ENCODE measurements at regions not wholly inside any gene's neighbourhood (a gene's known extent, or its start where the extent isn't known, plus 50 kb on each side); places are given as distances from the start of the nearest gene placed in this dataset.

DNA sequence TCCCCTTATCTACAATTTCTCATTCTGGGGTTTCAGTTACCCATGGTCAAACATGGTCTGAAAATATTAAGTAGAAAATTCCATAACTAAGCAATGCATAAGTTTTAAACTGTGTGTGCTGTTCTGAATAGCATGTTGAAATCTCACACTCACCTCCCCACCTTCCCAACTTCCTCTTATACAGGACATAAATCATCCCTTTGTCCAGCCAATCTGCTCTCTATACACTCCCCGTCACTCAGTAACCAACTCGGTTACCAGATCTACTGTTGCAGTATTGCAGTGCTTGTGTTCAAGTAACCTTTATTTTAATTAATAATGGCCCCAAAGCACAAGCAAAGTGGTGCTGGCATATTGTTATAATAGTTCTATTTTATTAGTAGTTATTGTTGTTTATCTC lies 420.5 kb downstream of the GXYLT1 start:
- DNase-seq (ENCODE audit: low read depth): no peak
- TF ChIP-seq, protein P1, sequence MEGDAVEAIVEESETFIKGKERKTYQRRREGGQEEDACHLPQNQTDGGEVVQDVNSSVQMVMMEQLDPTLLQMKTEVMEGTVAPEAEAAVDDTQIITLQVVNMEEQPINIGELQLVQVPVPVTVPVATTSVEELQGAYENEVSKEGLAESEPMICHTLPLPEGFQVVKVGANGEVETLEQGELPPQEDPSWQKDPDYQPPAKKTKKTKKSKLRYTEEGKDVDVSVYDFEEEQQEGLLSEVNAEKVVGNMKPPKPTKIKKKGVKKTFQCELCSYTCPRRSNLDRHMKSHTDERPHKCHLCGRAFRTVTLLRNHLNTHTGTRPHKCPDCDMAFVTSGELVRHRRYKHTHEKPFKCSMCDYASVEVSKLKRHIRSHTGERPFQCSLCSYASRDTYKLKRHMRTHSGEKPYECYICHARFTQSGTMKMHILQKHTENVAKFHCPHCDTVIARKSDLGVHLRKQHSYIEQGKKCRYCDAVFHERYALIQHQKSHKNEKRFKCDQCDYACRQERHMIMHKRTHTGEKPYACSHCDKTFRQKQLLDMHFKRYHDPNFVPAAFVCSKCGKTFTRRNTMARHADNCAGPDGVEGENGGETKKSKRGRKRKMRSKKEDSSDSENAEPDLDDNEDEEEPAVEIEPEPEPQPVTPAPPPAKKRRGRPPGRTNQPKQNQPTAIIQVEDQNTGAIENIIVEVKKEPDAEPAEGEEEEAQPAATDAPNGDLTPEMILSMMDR (conservative IDR thresholded peaks at IDR 0.05; ENCODE audit: control insufficient read depth, insufficient read depth, low read depth, low read length): no peak

DNA sequence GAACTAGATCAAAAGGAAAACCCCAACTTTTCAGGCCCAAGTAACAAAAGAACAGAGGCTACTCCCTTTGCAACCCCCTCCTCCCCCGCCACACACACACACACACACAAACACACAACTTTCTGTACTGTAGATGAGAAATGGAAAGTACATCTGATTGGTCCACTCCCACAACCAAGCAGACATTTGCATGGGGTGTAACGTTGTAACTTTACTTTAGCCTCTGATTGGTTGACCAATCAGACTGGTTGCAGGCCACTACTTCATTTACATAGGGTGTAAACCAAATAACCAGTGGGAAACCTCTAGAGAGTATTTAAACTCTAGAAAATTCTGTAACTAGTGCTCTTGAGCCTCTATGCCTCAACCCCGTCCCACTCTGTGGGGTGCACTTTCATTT lies 425.5 kb downstream of the GXYLT1 start:
- TF ChIP-seq, protein P1 (conservative IDR thresholded peaks at IDR 0.05; ENCODE audit: control insufficient read depth, insufficient read depth, low read depth, low read length): no peak
- H3K4me3 ChIP-seq (ENCODE audit: control insufficient read depth, low read depth, low read length): no peak overlapping the region
- DNase-seq (ENCODE audit: low read depth): no peak

More for the DNA sequence above, 420.5 kb downstream of the GXYLT1 start:
- H3K4me3 ChIP-seq (ENCODE audit: control insufficient read depth, low read depth, low read length): no peak overlapping the region

DNA sequence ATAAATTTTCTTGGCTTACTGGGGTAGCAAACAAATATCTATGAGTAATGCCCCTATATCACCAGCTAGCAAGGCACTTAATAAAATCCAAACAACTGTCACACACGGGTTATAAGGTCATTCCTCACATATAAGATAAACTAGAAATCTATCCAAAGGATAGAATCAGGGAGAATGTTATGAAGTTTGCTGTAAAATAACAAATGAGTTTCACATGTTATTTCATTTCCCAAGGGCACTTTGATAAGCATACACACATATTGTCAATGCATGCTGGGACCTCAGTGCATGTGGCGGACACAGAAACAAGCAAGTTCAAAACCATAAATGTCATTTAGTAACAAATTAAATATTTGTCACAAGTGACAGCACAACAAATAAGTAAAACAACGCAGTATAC lies 429.4 kb downstream of the GXYLT1 start:
- DNase-seq (ENCODE audit: low read depth): no peak
- TF ChIP-seq, protein P1 (conservative IDR thresholded peaks at IDR 0.05; ENCODE audit: control insufficient read depth, insufficient read depth, low read depth, low read length): no peak
- H3K4me3 ChIP-seq (ENCODE audit: control insufficient read depth, low read depth, low read length): no peak overlapping the region

DNA sequence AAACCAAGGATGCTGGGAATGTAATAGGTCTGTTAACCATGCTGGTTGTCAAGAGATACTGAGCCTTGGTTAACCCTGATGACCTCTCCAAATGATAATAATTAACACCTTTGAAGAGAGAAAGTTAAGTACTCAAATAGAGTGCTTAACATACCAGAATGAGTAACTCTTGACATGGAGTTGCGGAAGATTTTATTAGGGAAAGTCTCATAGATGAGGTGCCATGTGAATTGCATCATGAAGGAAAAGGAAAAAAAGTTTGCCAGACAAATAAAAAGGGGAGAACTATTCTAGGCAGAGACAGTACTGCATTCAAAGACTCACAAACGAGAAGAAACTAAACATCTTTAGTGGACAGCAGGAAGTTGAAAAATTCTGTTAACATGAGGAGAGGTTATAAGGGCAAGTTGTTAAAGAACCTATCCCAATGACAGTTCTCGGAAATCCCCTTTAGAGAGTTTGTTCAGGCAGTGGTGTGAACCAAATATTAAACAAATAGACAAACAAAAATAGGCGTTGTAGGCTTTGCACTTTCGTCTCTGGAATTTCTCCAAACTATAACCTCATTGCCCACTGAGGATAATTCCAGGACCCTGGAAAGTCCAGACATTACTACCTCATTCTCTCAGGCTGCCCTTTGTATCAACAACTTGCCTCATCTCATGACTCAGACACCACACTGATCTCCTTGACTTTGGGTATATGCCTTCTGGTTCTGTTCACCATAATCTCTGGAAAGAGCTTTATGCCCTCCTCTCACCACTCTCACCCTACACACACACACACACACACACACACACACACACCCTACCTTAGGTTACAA lies 435.0 kb downstream of the GXYLT1 start:
- DNase-seq (ENCODE audit: low read depth): no peak
- TF ChIP-seq, protein P1 (conservative IDR thresholded peaks at IDR 0.05; ENCODE audit: control insufficient read depth, insufficient read depth, low read depth, low read length): no peak
- H3K4me3 ChIP-seq (ENCODE audit: control insufficient read depth, low read depth, low read length): no peak overlapping the region

DNA sequence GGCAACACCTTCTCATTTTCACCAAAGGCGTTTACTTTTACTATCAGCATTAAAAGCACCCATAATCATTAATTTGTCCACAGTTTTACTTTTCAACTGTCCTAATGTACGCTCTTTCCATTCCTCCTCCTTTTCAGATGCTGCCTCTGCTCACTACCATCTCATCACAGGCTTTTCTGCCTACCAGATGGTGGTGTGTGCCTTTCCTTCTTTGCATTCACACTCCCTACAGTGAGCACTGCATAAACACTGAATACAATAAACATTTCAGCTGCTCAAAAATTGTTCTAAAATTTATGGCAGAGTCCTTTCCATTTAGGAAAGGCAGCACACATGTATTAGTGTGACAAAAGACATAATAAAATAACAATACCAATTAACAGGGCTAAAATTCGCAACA lies 435.7 kb downstream of the GXYLT1 start:
- TF ChIP-seq, protein P1 (conservative IDR thresholded peaks at IDR 0.05; ENCODE audit: control insufficient read depth, insufficient read depth, low read depth, low read length): no peak
- no peak for DNase-seq (ENCODE audit: low read depth)
- no peak overlapping the region for H3K4me3 ChIP-seq (ENCODE audit: control insufficient read depth, low read depth, low read length)

DNA sequence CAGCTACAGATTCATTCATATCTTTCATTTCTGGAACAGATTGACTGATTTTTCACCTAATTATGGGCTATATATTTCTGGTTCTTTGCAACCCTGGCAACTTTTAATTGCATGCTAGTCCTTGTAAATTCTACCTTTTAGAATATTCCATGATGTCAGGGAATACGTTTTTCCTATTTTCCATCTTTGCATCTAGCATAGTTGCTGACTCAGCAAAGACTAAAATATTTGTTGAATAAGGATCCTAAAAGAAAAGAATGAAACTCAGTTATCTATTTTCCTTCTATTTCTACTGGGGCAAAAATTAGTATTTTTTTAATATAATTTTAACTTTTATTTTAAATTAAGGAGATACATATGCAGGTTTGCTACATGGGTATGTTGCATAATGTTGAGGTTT lies 438.3 kb downstream of the GXYLT1 start:
- no peak overlapping the region for H3K4me3 ChIP-seq (ENCODE audit: control insufficient read depth, low read depth, low read length)
- DNase-seq (ENCODE audit: low read depth): no peak
- TF ChIP-seq, protein P1 (conservative IDR thresholded peaks at IDR 0.05; ENCODE audit: control insufficient read depth, insufficient read depth, low read depth, low read length): no peak

Measured in fibroblast of mammary gland (primary cell).